ENCODE measurements at regions not wholly inside any gene's neighbourhood (a gene's known extent, or its start where the extent isn't known, plus 50 kb on each side); places are given as distances from the start of the nearest gene placed in this dataset.

- H3K4me3 ChIP-seq = peak overlapping the region in 1 of 4 donors; percentile 7
- peak overlapping the region in 3 of 4 donors; percentile 15 to 65 (median 26) for H3K27ac ChIP-seq
- DNase-seq = peak in 2 of 3 donors; percentile 57 to 74
- TF ChIP-seq, protein P1, sequence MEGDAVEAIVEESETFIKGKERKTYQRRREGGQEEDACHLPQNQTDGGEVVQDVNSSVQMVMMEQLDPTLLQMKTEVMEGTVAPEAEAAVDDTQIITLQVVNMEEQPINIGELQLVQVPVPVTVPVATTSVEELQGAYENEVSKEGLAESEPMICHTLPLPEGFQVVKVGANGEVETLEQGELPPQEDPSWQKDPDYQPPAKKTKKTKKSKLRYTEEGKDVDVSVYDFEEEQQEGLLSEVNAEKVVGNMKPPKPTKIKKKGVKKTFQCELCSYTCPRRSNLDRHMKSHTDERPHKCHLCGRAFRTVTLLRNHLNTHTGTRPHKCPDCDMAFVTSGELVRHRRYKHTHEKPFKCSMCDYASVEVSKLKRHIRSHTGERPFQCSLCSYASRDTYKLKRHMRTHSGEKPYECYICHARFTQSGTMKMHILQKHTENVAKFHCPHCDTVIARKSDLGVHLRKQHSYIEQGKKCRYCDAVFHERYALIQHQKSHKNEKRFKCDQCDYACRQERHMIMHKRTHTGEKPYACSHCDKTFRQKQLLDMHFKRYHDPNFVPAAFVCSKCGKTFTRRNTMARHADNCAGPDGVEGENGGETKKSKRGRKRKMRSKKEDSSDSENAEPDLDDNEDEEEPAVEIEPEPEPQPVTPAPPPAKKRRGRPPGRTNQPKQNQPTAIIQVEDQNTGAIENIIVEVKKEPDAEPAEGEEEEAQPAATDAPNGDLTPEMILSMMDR (IDR thresholded peaks at IDR 0.05) = peak in 1 of 6 experiments; percentile 7
- TF ChIP-seq POLR2A (IDR thresholded peaks at IDR 0.05) = no peak
- no peaks in the 10 kb centered on the region for H3K9me3 ChIP-seq
- no peaks in the 10 kb centered on the region for H3K36me3 ChIP-seq
- no peaks in the 10 kb centered on the region for H3K27me3 ChIP-seq
- H3K4me1 ChIP-seq = peaks cover 0 to 60% (median 0%) of the 10 kb centered on the region in 4 donors
Observed at GRCh38 chr5:124662181-124662781, 84.2 kb downstream of the ZNF608 start.

DNA sequence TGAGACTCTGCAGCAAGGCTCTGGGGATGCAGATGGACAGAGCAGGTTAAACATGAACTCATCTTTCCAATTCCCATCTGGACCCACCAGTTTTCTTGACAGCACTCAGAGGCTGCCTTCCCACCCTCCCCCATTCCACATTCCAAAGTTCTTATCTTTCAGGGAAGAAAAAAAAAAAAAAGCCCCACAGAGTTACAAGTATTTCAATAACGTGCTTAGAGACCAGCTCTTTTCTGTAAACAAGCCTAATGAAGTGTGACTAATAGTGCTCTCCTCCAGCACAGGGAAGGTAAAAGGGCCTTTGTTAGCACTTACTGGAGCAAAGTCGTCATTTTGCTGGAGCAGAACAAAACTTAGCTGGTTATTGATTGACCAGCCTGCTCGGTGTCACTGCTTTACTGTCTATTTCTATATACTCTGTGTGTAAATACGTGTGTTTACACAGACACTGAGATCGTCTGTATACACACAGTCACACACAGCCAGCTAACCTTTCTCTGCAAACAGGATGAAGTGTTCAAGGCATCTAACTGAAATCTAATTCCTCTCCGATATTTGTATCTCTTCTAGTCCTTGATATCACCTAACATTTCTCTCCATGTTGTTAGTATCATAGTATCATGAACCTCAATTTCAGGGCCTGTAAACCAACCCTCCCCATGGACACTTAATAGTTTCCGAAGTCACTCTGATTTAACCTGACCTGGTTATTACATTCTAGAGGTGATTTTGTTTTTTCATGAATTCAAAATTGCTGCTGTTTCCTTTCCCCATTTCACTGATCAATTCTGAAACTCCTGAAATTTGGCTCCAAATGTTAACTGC lies 84.9 kb downstream of the ZNF608 start:
- TF ChIP-seq POLR2A (IDR thresholded peaks at IDR 0.05) = no peak
- TF ChIP-seq, protein P1 (IDR thresholded peaks at IDR 0.05) = no peak
- H3K4me1 ChIP-seq = peaks cover 0 to 67% (median 0%) of the 10 kb centered on the region in 4 donors
- no peaks in the 10 kb centered on the region for H3K36me3 ChIP-seq

DNA sequence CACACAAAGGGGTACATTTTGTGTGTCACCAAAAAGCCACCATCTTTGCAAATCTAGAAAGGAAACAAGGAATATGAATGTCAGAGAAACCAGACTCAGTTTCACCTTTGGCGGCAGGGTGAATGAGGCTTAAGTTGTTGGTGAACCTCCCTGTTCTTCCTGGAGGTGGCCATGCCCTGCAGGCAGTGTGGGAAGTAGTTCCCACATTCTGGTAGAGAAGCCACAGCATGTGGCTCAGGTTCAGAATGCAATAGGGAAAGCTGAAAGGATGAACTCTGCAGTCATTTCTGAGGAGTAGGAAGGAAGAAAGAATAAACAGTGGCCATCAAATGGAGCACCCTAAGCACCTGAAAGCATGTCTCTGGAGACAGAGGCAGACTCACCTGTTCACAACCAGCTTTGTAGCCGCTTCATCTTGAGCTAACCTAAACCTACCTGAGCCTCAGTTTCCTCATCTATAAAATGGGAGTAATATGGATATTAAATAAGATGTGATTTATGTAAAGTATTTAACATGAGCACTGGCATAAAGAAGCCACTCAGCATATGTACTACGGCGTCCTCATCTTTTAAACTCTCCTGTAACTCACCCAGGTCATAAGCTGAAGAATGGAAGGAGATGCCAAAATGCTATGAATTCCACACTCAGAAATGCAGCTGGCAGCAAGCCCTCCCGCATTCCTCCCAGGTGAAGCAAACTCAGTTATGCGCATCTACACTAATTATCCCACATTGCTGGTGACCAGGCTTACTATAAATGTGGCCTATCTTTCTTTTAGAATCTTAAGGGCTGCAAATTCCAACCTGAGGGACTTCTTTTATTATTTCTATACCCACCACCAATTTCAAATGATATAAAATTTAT lies 86.0 kb downstream of the ZNF608 start:
- TF ChIP-seq, protein P1 (IDR thresholded peaks at IDR 0.05) = peak in 1 of 6 experiments; percentile 3
- no peak for TF ChIP-seq POLR2A (IDR thresholded peaks at IDR 0.05)
- H3K27me3 ChIP-seq = no peaks in the 10 kb centered on the region
- DNase-seq = no peak
- no peaks in the 10 kb centered on the region for H3K36me3 ChIP-seq
- peak overlapping the region in 2 of 4 donors; percentile 26 to 41 for H3K27ac ChIP-seq
- no peak overlapping the region for H3K4me3 ChIP-seq
- peaks cover 0 to 75% (median 2%) of the 10 kb centered on the region in 4 donors for H3K4me1 ChIP-seq
- no peaks in the 10 kb centered on the region for H3K9me3 ChIP-seq

More for the DNA sequence above, 84.9 kb downstream of the ZNF608 start:
- DNase-seq = peak in 1 of 3 donors; percentile 55
- Histone ChIP-seq H3K27me3 (no peaks in the 10 kb centered on the region), H3K27ac (peak overlapping the region in 3 of 4 donors; percentile 15 to 65 (median 26)), H3K4me3 (peak overlapping the region in 1 of 4 donors; percentile 7), H3K9me3 (no peaks in the 10 kb centered on the region)

DNA sequence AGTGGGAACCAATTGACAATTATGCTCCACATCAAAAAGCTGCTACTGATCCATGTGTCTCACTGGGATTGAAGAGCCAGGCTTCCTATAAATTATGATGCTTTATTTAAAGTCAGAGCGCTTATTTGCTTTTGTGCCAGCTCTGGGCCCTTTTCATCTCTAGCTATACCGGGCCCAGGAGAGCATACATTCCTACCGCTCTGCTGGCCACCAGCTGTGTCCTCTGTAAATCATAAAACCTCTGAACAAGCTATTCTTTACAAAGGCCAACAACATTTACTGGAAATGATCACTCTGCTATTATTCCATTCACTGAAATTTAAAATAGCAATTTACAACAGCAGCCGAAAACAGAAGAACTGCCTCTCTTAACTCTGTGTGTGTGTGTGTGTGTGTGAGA lies 86.6 kb downstream of the ZNF608 start:
- Histone ChIP-seq H3K27me3 (no peaks in the 10 kb centered on the region), H3K9me3 (no peaks in the 10 kb centered on the region), H3K36me3 (no peaks in the 10 kb centered on the region), H3K4me1 (peaks cover 0 to 82% (median 2%) of the 10 kb centered on the region in 4 donors), H3K4me3 (no peak overlapping the region), H3K27ac (peak overlapping the region in 2 of 4 donors; percentile 26 to 41)
- DNase-seq = no peak
- TF ChIP-seq POLR2A (IDR thresholded peaks at IDR 0.05) = no peak
- TF ChIP-seq, protein P1 (IDR thresholded peaks at IDR 0.05) = no peak

GRCh38 chr5:124658867-124659557 lies 87.4 kb downstream of the ZNF608 start:
- Histone ChIP-seq H3K4me1 (peaks cover 0 to 83% (median 2%) of the 10 kb centered on the region in 4 donors), H3K27me3 (no peaks in the 10 kb centered on the region), H3K27ac (peak overlapping the region in 2 of 4 donors; percentile 2 to 33), H3K36me3 (no peaks in the 10 kb centered on the region), H3K9me3 (no peaks in the 10 kb centered on the region), H3K4me3 (no peak overlapping the region)
- TF ChIP-seq, protein P1 (IDR thresholded peaks at IDR 0.05) = no peak
- no peak for TF ChIP-seq POLR2A (IDR thresholded peaks at IDR 0.05)
- no peak for DNase-seq
